ENCODE measurements at regions not wholly inside any gene's neighbourhood (a gene's known extent, or its start where the extent isn't known, plus 50 kb on each side); places are given as distances from the start of the nearest gene placed in this dataset.

- Histone ChIP-seq H3K9me3 (no peaks in the 10 kb centered on the region), H3K27me3 (no peaks in the 10 kb centered on the region), H3K27ac (peak overlapping the region in 3 of 4 donors; percentile 47 to 74 (median 56)), H3K36me3 (no peaks in the 10 kb centered on the region), H3K4me1 (peaks cover 0 to 14% (median 0%) of the 10 kb centered on the region in 3 donors), H3K4me3 (peak overlapping the region in 3 of 4 donors; percentile 23 to 53 (median 31))
- WGBS, 2 donors, result 20 to 28% methylated on average over 11 of the region's 11 CpGs
- peak; percentile 67 to 89 (median 84) for TF ChIP-seq CTCF (IDR thresholded peaks at IDR 0.05)
- TF ChIP-seq POLR2A (IDR thresholded peaks at IDR 0.05), result no peak
- no peak for DNase-seq
- intact Hi-C loops (cut with DNase I), result no loop called here
Measured at GRCh38 chr6:141562851-141563763, 569.6 kb upstream of the GJE1 start.

GRCh38 chr6:141562186-141562811 is 570.4 kb upstream of the GJE1 start:
- no peaks in the 10 kb centered on the region for H3K27me3 ChIP-seq
- DNase-seq, result no peak
- H3K27ac ChIP-seq, result peak overlapping the region in 3 of 4 donors; percentile 47 to 74 (median 56)
- peaks cover 0 to 14% (median 0%) of the 10 kb centered on the region in 3 donors for H3K4me1 ChIP-seq
- no peaks in the 10 kb centered on the region for H3K9me3 ChIP-seq
- H3K36me3 ChIP-seq, result no peaks in the 10 kb centered on the region
- intact Hi-C loops (cut with DNase I), result no loop called here
- peak overlapping the region in 3 of 4 donors; percentile 23 to 53 (median 31) for H3K4me3 ChIP-seq
- no peak for TF ChIP-seq CTCF (IDR thresholded peaks at IDR 0.05)
- no peak for TF ChIP-seq POLR2A (IDR thresholded peaks at IDR 0.05)
- 38 to 48% methylated on average over 15 of the region's 15 CpGs for WGBS, 2 donors

GRCh38 chr6:141561154-141561553 is 571.6 kb upstream of the GJE1 start:
- DNase-seq, result no peak
- Histone ChIP-seq H3K4me1 (peaks cover 0 to 14% (median 0%) of the 10 kb centered on the region in 3 donors), H3K36me3 (no peaks in the 10 kb centered on the region), H3K27ac (no peak overlapping the region), H3K4me3 (no peak overlapping the region), H3K27me3 (no peaks in the 10 kb centered on the region), H3K9me3 (no peaks in the 10 kb centered on the region)
- TF ChIP-seq CTCF (IDR thresholded peaks at IDR 0.05) (no peak), POLR2A (IDR thresholded peaks at IDR 0.05) (no peak)
- WGBS, 2 donors, result 57 to 79% methylated on average over 3 of the region's 3 CpGs
- intact Hi-C loops (cut with DNase I), result no loop called here

- no peak for DNase-seq
- no peaks in the 10 kb centered on the region for H3K27me3 ChIP-seq
- intact Hi-C loops (cut with DNase I), result no loop called here
- TF ChIP-seq POLR2A (IDR thresholded peaks at IDR 0.05) (no peak), CTCF (IDR thresholded peaks at IDR 0.05) (no peak)
- H3K4me1 ChIP-seq, result peaks cover 0 to 14% (median 4%) of the 10 kb centered on the region in 3 donors
- H3K36me3 ChIP-seq, result no peaks in the 10 kb centered on the region
- H3K27ac ChIP-seq, result peak overlapping the region in 1 of 4 donors; percentile 24
- no peaks in the 10 kb centered on the region for H3K9me3 ChIP-seq
- 41 to 44% methylated on average over 1 of the region's 1 CpG for WGBS, 2 donors
- H3K4me3 ChIP-seq, result no peak overlapping the region
Measured at GRCh38 chr6:141552463-141552862, 580.3 kb upstream of the GJE1 start.

- 89 to 92% methylated on average over 5 of the region's 5 CpGs for WGBS, 2 donors
- intact Hi-C loops (cut with DNase I), result no loop called here
- Histone ChIP-seq H3K4me1 (peaks cover 0 to 14% (median 4%) of the 10 kb centered on the region in 3 donors), H3K4me3 (no peak overlapping the region), H3K9me3 (no peaks in the 10 kb centered on the region), H3K36me3 (no peaks in the 10 kb centered on the region), H3K27me3 (no peaks in the 10 kb centered on the region), H3K27ac (no peak overlapping the region)
- no peak for DNase-seq
- TF ChIP-seq POLR2A (IDR thresholded peaks at IDR 0.05) (no peak), CTCF (IDR thresholded peaks at IDR 0.05) (no peak)
Measured at GRCh38 chr6:141552031-141552430, 580.7 kb upstream of the GJE1 start.
